Choroid plexus epithelial cell (primary cell): ENCODE measurements at regions not wholly inside any gene's neighbourhood (a gene's known extent, or its start where the extent isn't known, plus 50 kb on each side); places are given as distances from the start of the nearest gene placed in this dataset.

Experiments
- DNase-seq: peaks from one replicate; pipeline ENCODE4 v3.0.0-alpha.2; 2010; ENCODE audit warnings: low read depth
- H3K4me3 ChIP-seq: 2 replicates; pipeline ENCODE4 v1.5.1; 2011; ENCODE audit warnings: low read depth, mild to moderate bottlenecking, control low read depth, low read length, moderate library complexity
- TF ChIP-seq, protein P1 (sequence below): conservative IDR thresholded peaks from 2 replicates; pipeline ENCODE4 v1.5.1; 2011; ENCODE audit warnings: low read depth, mild to moderate bottlenecking, control low read depth, inconsistent platforms, low read length, moderate library complexity

DNA sequence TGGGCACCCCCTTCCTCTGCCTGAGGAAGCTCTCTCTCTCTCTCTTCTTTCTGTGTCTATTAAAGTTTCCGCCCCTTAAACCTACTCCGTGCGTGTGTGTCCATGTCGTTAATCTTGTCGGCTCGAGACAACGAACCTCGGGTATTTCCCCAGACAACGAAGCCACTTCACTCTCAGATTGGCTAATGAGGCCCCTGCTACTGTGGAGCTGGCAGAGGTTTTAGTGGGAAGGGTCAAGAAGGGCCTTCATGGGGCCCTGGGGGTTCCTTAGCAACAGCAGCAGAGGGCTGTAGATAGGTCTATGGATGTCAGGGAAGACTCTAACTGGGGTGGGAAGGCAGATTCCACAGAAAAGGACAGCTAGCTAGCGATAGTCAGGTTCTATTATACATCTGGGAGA, 239.8 kb upstream of the RAB4A start:
- no peak for DNase-seq
- TF ChIP-seq, protein P1, sequence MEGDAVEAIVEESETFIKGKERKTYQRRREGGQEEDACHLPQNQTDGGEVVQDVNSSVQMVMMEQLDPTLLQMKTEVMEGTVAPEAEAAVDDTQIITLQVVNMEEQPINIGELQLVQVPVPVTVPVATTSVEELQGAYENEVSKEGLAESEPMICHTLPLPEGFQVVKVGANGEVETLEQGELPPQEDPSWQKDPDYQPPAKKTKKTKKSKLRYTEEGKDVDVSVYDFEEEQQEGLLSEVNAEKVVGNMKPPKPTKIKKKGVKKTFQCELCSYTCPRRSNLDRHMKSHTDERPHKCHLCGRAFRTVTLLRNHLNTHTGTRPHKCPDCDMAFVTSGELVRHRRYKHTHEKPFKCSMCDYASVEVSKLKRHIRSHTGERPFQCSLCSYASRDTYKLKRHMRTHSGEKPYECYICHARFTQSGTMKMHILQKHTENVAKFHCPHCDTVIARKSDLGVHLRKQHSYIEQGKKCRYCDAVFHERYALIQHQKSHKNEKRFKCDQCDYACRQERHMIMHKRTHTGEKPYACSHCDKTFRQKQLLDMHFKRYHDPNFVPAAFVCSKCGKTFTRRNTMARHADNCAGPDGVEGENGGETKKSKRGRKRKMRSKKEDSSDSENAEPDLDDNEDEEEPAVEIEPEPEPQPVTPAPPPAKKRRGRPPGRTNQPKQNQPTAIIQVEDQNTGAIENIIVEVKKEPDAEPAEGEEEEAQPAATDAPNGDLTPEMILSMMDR = no peak
- H3K4me3 ChIP-seq = no peak overlapping the region

DNA sequence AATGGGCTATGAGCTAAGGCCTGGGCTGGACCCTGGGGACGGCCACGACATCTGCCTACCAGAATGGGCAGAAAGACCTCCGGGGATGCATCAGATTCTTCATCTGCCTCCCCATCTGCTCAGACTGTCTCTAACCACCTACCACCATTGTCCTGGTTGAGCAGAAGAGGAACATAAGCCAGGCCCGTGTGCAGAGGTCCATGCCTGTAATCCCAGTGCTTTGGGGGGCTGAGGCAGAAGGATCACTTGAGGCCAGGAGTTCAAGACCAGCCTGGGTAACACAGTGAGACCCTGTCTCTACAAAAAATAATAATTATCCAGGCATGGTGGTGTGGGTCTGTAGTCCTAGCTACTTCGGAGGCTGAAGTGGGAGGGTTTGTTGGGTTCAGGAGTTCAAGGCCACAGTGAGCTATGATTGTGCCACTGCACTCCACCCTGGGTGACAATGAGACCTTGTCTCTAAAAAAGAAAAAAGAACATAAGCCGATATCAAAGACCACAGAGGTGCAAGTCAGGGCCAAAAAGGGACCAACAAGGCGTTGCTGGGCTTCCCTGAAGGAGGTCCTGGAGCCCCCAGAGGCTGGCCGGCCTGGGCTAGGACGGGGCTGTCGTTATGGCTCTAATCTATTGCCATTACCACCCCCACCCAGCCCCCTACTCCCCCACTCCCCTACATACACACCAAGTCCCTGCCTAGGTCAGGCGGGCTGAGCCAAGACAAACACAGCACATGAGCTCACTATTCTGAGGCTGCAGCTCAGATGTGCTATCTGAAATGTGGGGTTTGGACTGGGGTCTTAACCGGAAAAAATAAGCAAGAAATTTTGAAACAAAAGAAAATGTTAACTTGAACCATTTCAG, 239.2 kb upstream of the RAB4A start:
- no peak for DNase-seq
- TF ChIP-seq, protein P1 = no peak

DNA sequence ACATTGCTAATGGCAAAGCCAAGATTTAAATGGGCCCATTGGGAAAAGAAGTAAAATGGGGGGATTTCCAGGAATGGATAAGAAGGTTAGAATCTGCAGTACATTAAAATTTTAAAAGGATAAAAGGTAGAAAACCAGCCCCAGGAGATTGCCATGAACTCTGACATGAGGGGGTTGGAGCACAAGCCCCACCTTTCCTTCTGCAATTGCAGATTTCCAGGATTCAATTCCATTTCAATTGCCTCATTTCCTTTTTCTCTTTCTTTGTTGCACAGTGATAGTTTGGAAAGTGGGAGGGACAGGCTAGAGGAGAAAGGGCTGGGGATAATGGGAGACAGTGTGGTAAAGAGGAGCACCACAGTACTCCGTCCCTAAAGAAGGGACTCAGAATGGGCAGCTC, 238.5 kb upstream of the RAB4A start:
- peak; percentile 15 for DNase-seq
- H3K4me3 ChIP-seq = no peak overlapping the region
- TF ChIP-seq, protein P1 = no peak

More for the DNA sequence above, 239.2 kb upstream of the RAB4A start:
- H3K4me3 ChIP-seq = no peak overlapping the region

DNA sequence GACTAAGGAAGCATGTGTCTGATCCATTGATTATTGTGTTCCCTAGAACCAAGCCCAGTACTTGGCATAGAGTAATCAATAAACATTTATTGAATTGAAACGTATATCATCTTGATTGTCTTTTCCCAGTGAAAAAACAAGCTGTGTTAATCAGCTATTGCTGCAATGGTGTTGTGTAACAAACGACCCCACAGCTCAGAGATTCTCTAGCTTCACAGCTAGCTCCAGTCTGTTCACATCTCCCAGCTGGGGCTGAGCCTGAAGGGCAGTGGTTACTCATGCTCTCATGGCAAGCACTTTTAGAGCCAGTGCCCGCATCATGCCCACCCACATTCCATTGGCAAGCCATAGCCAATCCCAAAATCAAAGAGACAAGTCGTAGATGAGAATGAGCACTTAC, 237.4 kb upstream of the RAB4A start:
- DNase-seq = no peak
- TF ChIP-seq, protein P1 = no peak
- H3K4me3 ChIP-seq = no peak overlapping the region

DNA sequence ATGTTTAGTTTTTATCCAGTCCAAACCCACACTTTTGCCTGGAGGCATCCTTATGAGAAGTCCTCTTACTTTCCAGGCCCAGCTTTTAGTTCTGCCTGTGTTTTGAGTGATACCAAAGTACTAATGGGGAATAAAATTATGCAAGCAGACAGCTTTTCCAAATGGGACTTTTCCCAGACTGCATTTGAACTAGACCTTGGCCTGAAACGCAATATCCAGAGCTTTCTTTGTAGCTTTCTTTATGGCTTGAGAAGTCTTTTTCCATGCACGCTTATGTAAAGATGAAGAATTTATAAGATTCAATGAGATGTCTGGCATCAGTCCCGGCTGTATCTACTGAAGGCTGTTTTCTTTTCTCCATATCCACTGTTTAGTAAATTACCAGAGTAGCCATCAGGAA, 236.6 kb upstream of the RAB4A start:
- TF ChIP-seq, protein P1 = no peak
- no peak for DNase-seq

DNA sequence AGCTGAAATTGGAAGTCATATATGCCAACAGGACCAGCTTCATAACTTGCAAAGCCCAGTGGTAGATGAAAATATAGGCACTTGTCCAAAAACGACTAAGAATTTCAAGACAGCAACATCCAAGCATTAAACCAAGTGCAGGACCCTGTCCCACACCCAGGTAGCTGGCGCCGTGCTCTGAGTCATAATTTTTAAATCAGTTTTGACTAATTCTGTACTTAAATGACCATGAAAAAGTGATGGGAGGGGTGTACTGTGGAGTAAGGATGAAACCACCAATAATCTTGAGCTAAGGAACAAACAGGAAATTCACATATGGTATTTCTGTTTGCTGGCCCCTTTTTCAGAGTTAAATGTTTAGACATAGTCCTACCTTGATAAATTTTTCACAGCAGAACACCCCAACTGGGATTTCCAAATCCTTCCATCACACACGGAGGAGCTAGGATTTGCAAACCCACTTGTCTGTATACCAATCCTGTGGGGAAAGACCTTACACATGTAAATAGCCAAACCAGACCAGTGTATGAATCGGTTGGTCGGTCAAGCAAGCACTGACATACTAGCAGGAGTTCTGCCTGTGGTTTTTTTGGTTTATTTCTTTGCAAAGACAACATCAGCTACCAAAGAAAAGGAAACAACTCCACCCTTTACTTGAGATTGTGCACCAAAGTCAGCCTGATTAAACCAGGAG, 235.7 kb upstream of the RAB4A start:
- no peak overlapping the region for H3K4me3 ChIP-seq
- TF ChIP-seq, protein P1 = no peak
- no peak for DNase-seq

More for the DNA sequence above, 236.6 kb upstream of the RAB4A start:
- no peak overlapping the region for H3K4me3 ChIP-seq
